Stimulated activated CD4-positive, alpha-beta T cell treated with anti-CD3 and anti-CD28 coated beads, Interleukin-15, amount 100 ng/mL, for 1 hour (primary cell): ENCODE measurements at regions not wholly inside any gene's neighbourhood (a gene's known extent, or its start where the extent isn't known, plus 50 kb on each side); places are given as distances from the start of the nearest gene placed in this dataset.
"Not testable (repeated sequence)": the region's sequence is repeated elsewhere in the genome, so short reads cannot be mapped to it uniquely, and the experiment has no call there.

Experiments used
- DNase-seq, 2 donors: peaks; one replicate each; pipeline ENCODE4 v3.0.0-alpha.2; 2020; ENCODE audit warnings: low read depth in 1 of 2, low spot score in 1 of 2

DNA sequence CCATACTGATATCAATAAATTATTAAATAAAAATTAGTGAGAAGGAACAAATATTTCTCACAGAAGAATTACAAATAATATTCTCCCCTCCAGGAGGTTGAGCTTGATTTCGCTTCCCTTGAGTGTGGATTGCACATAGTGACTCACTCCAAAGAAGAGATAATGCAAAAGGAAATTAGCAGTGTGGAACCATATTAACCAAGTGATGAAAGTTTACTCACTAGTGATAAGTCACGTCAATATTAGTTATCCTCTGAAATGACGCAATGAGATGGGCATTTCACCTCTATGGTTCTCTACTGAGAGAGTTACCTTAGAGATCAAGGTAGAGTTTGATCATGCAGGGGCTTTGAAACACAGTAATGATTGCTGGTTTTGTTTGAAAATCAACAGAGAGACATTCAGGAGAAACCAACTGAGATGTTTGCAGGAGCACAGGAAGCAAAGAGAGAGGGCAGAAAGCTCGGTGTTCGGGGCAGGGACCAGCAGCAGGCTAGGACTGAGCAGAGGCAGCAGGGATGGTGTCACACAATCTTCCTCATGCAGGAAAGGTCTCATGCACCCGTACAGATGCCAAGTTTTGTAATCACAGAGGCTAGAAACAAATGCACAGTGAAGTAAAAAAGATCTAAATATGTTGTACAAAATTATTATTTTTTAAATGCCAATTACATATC lies 634.5 kb downstream of the QKI start:
- DNase-seq = no peak

GRCh38 chr6:164045082-164045481 lies 630.6 kb downstream of the QKI start:
- DNase-seq = no peak

GRCh38 chr6:164043656-164044055 lies 629.1 kb downstream of the QKI start:
- DNase-seq = not testable (repeated sequence)

GRCh38 chr6:164042212-164042611 lies 627.7 kb downstream of the QKI start:
- DNase-seq = no peak

DNA sequence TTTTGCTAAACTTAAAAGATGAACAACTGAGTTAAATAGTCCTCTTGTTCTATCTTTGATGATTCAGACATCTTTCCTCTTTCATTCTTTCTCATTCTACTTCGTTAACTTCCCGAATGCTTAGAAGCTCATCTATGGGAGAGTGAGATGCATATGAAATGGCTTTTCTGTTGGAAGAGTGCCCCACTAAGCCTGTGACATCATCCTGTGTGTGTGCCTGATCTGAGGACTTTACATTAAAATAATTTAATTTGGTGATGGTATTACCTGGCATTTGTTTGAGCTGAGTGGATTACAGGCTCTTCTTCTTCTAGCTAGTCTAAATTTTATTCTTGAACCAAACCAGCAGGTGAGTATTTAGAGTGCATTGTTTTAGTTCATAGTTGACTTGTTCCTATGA lies 626.5 kb downstream of the QKI start:
- no peak for DNase-seq

DNA sequence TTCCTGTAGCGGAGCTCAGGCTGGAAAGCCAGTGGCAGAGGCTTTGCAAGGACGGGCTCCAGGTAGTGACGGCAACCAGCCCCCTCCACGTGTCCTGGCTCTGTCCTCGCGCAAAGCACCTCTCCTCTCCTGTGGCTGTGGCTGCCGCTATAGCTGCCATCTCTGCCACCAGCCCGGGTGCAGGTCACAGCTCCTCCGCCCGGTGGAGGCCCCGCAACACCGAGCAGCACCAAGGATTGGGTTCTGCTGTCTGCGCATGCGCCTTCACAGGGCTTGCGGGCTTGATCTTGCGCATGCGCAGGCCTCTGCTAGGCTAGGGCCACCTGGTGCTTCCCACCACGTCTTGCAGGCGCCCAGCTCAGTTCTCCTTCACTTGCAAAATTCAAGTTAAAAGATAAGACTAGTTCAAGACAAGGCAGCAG lies 625.4 kb downstream of the QKI start:
- peak in 1 of 2 donors; percentile 2 for DNase-seq

GRCh38 chr6:164037171-164037870 lies 622.8 kb downstream of the QKI start:
- no peak for DNase-seq

DNA sequence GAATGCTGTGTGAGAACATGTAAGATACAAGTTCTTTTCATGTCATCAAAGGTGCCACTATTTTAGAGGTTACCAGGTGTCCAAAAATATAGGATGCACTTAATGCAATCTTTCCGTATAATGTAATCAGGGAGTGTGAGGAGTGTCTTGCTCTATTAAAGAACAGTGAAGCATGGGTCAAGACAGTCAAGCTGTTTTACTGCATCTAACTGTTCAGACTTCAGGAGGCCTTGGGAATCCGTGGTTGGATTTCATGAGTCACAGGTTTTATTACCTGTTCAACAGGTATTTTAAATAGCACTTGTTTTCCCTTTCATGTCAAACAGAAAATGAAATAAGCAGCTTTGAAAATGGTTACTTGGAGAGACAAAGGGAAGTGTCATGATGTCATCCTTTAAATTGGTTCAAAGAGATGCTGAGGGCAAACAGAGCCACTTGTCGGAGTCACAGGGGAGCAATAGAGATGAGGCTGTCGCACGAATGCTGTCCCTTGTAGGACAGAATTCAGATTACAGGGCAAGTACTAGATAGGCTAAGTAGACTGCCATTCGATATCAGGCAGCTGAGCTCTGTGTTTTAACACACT lies 621.5 kb downstream of the QKI start:
- no peak for DNase-seq

- DNase-seq = no peak
These were observed 620.2 kb downstream of the QKI start for GRCh38 chr6:164034602-164035140.

DNA sequence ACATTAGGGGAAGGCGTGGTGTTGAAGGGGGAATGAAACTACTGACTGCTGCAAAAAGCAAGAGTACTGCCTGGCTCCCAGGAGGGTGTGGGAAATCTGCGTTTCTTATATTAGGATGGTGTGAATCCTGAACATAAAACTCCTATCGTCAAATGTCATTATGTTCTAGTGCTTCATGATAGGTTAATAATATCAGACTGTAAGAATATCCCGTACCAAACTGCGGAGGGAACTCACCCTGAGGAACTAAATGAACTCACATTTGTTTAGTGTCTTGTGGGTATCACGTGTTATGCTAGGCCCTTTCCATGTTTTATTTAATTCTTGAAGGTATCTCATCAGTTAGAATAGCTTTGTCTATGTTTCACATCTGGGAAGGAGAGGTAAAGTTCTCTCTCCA lies 610.7 kb downstream of the QKI start:
- DNase-seq = no peak

DNA sequence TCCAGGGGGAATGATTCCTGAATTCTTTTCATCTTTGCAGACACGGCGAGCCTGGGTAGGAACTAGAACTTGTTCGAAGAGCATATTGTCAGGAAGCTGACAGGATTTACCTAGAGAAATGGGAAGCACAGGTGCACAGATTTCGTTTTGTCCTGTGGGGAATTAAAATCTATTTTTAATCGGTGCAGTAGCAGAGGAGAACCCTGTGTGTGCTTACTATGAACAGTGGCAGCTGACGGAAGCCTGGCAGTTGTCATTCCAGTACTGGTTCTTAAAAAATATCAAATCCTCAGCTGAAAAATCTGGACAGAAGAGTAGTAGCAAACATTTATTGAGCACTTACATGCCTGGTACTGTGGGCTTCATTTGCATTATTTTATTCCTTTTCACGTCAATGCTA lies 609.0 kb downstream of the QKI start:
- no peak for DNase-seq

GRCh38 chr6:164022632-164023031 lies 608.1 kb downstream of the QKI start:
- DNase-seq = no peak

GRCh38 chr6:164021589-164022250 lies 607.2 kb downstream of the QKI start:
- DNase-seq = no peak

DNA sequence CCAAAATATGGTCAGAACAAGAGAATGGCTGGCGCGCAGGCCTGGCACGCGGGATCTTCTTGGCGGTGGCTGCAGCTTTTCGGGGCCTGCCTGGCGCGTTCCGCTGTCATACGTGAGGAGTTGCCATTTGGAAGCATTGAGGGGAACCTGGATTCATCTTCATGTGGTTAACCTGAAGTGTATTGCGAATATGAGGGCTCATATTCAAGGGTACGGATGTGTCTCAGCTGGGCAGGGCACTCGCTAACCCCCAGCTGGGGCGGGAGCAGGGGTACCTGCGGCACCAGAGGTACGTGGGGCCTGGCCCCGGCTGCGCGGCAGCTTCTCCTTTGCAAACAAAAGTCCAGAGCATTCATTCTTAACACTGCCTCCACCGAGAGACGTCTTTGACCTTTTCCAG lies 605.6 kb downstream of the QKI start:
- DNase-seq = no peak

DNA sequence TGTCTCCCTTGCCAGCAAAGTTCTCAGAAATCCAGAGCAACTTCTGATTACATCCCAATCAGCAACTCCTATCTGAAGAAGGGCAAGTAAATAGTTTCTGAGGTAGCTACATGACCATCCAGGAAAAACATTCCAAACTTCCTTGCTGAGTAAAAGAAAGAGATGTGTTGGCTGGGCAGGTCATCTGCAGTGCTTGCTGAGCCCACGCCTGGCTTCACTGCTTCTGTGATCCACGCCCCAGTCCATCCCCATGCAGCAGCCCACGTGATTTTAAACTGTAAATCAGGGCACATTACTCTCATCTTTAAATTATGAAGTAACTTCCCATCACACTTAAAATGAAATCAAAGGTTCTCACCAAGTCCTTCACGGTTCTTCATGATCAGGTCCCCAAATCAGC lies 603.6 kb downstream of the QKI start:
- DNase-seq = no peak

DNA sequence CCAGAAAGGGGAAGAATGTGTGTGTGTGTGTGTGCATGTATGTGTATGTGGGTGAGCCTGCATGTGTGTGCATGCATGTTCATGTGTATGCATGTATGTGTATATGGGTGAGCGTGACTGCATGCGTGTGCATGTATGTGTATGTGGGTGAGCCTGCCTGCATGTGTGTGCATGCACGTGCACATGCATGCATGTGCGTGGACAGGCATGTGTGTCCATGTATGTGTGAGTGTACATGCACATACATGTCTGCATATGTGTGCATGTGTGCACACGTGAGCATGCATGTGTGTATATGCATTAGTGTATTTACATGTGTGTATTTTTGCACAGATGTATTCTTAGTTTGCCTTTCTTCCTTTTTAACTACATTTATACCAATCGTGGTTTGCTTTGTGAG lies 601.5 kb downstream of the QKI start:
- no peak for DNase-seq

GRCh38 chr6:164015088-164015484 lies 600.6 kb downstream of the QKI start:
- DNase-seq = no peak

- DNase-seq = no peak
These were observed 600.0 kb downstream of the QKI start for GRCh38 chr6:164014346-164015087.

DNA sequence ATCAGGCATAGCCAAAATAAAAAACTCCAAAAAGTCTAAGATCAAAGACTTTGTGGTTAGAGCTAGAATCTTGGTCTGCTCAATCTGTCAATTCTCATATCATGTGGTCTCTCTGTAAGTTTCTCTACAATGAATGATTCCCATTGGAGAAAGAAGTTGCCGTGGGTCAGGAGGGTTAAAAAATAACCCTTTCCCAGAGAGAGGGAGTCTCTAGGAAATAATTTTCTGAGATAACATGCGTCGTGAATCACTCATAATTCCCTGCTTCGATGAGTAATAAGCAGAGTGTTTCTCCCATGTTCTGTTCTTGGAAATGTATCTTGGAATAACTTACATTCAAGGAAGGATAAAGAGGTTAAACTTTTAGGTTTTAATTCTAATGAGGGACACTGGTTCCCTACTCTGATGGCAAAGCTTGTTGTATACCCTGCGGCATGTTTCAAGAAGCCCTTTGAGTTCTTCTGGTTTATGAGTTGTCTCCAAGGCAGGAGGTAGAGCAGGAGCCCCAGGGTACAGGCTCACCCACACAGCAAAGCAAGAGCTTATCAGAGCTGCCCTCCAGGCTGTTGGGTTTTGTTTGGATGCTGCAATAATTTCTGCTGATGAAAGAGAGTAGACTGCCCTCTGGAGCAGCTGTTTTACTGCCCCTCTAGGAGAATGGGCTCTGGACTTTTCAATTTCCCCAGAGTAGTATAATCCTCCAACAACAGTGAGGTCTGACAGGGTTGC lies 599.1 kb downstream of the QKI start:
- DNase-seq = no peak

- no peak for DNase-seq
These were observed 596.8 kb downstream of the QKI start for GRCh38 chr6:164011321-164011720.
